ENCODE measurements at regions not wholly inside any gene's neighbourhood (a gene's known extent, or its start where the extent isn't known, plus 50 kb on each side); places are given as distances from the start of the nearest gene placed in this dataset.

DNA sequence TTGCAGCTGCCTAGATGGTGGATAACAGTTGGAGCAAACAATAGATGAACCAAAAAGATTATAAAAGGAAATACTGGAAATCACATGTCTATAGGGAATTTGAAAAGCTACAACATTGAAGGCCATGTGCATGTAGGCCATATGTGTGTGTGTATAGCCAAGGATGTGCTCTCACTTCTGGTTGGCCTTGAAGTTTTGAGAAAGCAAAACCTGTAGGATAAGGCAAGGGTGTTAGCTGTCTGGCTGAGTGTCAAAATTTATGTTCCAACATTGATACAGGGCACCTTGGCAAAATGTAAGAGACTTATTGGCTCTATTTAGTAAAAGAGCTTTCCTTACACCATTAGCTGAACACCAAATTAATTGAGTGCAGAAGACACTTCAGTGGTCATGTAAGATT, 1723.6 kb upstream of the PCDH20 start (continued):
- TF ChIP-seq, protein P1, sequence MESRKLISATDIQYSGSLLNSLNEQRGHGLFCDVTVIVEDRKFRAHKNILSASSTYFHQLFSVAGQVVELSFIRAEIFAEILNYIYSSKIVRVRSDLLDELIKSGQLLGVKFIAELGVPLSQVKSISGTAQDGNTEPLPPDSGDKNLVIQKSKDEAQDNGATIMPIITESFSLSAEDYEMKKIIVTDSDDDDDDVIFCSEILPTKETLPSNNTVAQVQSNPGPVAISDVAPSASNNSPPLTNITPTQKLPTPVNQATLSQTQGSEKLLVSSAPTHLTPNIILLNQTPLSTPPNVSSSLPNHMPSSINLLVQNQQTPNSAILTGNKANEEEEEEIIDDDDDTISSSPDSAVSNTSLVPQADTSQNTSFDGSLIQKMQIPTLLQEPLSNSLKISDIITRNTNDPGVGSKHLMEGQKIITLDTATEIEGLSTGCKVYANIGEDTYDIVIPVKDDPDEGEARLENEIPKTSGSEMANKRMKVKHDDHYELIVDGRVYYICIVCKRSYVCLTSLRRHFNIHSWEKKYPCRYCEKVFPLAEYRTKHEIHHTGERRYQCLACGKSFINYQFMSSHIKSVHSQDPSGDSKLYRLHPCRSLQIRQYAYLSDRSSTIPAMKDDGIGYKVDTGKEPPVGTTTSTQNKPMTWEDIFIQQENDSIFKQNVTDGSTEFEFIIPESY (IDR thresholded peaks at IDR 0.05; ENCODE audit: extremely low read depth, insufficient replicate concordance, low read length), result no peak
- TF ChIP-seq SIN3A (IDR thresholded peaks at IDR 0.05; ENCODE audit: low read depth) (no peak), SRF (IDR thresholded peaks at IDR 0.05; ENCODE audit: low read depth) (no peak), ZNF274 (IDR thresholded peaks at IDR 0.05; ENCODE audit: low read depth, low read length) (no peak), ZFX (IDR thresholded peaks at IDR 0.05) (no peak)

DNA sequence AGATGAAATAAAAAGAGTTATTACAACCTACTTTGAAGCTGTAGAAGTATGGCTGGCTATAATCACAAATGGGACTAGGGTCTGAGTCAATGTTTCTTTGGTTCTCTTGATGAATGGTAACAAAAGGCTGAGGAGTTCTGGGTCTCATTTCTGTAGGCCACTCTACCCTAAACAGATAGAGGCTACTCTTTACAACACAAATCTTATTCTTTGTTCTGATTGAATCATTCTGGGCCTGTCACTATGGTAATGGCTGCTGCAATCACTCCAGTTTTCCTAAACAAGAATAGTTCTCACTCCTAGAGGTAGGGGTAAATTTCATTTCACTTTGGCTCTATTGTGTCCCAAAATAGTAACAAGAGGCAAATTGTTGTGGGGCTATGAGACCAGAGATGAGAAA, 1714.3 kb upstream of the PCDH20 start:
- Histone ChIP-seq H3K27ac (ENCODE audit: low read depth, low read length) (no peak overlapping the region), H4K20me1 (ENCODE audit: insufficient read depth) (no peaks in the 10 kb centered on the region), H3K36me3 (ENCODE audit: control insufficient read depth in 1 of 2, insufficient read depth in 2 of 2, low read length in 2 of 2) (no peaks in the 10 kb centered on the region), H3K9me3 (ENCODE audit: control insufficient read depth in 1 of 2, insufficient read depth in 1 of 2, low read depth in 1 of 2, low read length in 2 of 2) (no peaks in the 10 kb centered on the region), H3K4me2 (ENCODE audit: low read length) (no peak overlapping the region), H3K4me1 (ENCODE audit: control insufficient read depth in 1 of 2, insufficient read depth in 2 of 2, low read length in 2 of 2) (no peaks in the 10 kb centered on the region), H3K9ac (ENCODE audit: low read length) (no peak overlapping the region), H3K79me2 (ENCODE audit: insufficient read depth, low read length) (no peaks in the 10 kb centered on the region), H3K9me2 (ENCODE audit: insufficient read depth) (no peaks in the 10 kb centered on the region), H2AFZ (ENCODE audit: low read depth, low read length, poor library complexity, severe bottlenecking) (no peak overlapping the region), H3K27me3 (ENCODE audit: insufficient read depth, low read length) (no peaks in the 10 kb centered on the region), H3K4me3 (replicated peaks in 1 of 2; ENCODE audit: low read depth in 1 of 2, low read length in 2 of 2) (no peak overlapping the region)
- DNase-seq (ENCODE audit: low read depth, low spot score), result no peak
- ChIA-PET RAD21 (ENCODE audit: low non-redundant PET in 1 of 2, low total read pairs in 2 of 2, uncharacterized antibody in 2 of 2, unreplicated experiment in 2 of 2) (no interaction called here), CTCF (no interaction called here), POLR2A (no interaction called here)
- ATAC-seq, result no peak
- BruUV-seq (replicated peaks), result no TSS peak
- intact Hi-C loops (cut with micrococcal nuclease), result no loop called here
- TF ChIP-seq ZNF274 (IDR thresholded peaks at IDR 0.05; ENCODE audit: low read depth, low read length), result no peak
- no peak for TF ChIP-seq ZFX (IDR thresholded peaks at IDR 0.05)
- no peak for TF ChIP-seq EZH2phosphoT487 (IDR thresholded peaks at IDR 0.05; ENCODE audit: borderline replicate concordance)
- no peak for TF ChIP-seq POLR2AphosphoS5 (IDR thresholded peaks at IDR 0.05; ENCODE audit: low read depth, low read length)
- TF ChIP-seq, protein P2, sequence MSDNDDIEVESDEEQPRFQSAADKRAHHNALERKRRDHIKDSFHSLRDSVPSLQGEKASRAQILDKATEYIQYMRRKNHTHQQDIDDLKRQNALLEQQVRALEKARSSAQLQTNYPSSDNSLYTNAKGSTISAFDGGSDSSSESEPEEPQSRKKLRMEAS (IDR thresholded peaks at IDR 0.05), result no peak
- TF ChIP-seq RAD21 (IDR thresholded peaks at IDR 0.05; ENCODE audit: low read depth), result no peak
- no peak for TF ChIP-seq SP1 (IDR thresholded peaks at IDR 0.05; ENCODE audit: low read depth)

All from HCT116 (cell line).